HG03139 (cell line): ENCODE measurements at regions not wholly inside any gene's neighbourhood (a gene's known extent, or its start where the extent isn't known, plus 50 kb on each side); places are given as distances from the start of the nearest gene placed in this dataset.

Experiments
- ATAC-seq: cut with Tn5 transposase; IDR thresholded peaks from one replicate; pipeline ENCODE4 v1.9.1; 2021; ENCODE audit not compliant: unreplicated experiment

GRCh38 chr15:38879909-38880471 is 315.4 kb upstream of the RASGRP1 start:
- no peak for ATAC-seq

GRCh38 chr15:38882221-38882620 is 317.6 kb upstream of the RASGRP1 start:
- no peak for ATAC-seq

DNA sequence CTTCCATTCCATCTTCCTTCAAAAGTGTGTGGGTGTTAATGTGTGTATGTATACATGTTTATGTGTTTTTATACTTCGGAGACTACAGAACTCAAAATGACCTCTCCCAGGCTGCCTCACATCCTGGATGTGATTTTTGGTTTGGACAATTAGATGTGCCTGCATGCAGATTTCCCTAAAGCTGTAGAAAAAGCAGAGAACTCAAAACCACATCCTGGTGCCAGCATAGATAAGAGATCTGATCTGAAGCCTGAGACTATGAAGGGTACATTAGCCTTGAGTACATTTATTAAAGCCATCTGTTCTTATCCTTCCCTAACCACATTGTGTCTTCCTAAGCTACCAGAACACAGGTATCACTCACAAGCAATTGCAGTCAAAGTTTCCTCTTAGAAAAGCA is 319.4 kb upstream of the RASGRP1 start:
- no peak for ATAC-seq

- ATAC-seq, result no peak
Observed at GRCh38 chr15:38885001-38885400, 320.4 kb upstream of the RASGRP1 start.

GRCh38 chr15:38885471-38885952 is 320.9 kb upstream of the RASGRP1 start:
- no peak for ATAC-seq

DNA sequence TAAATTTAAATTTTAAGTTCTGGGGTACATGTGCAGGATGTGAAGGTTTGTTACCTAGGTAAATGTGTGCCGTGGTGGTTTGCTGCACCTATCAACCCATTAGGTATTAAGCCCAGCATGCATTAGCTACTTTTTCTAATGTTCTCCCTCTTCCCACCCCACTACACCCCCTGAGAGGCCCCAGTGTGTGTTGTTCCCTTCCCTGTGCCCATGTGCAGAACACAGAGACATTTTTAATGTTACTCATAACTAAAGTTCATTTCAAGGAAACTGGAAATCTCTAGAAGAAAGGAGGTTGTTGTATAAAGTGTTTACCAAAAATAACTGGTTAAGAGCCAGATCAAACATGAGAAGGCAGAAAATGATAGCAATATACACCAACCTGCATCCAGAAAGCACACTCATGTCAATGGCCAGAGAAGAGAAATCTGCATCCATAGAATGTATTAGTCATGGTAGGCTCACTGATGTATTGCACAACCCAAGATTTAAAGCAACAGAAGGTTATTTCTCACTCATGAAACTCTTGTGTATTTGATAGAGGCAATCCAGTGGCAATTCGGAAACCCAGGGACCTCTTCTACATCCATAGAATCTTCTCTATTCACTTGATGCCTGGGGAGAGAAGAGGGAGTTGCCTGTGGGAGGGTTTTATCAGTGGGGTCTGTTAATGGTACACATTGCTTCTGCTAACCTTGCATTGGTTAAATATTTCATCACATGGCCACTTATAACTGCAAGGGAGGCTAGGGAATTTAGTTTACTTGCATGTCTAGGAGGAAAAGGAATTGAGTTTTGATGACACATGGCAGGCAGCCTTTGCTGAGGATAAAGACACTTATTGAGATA is 321.9 kb upstream of the RASGRP1 start:
- ATAC-seq, result no peak

GRCh38 chr15:38888701-38889221 is 324.1 kb upstream of the RASGRP1 start:
- ATAC-seq, result no peak

DNA sequence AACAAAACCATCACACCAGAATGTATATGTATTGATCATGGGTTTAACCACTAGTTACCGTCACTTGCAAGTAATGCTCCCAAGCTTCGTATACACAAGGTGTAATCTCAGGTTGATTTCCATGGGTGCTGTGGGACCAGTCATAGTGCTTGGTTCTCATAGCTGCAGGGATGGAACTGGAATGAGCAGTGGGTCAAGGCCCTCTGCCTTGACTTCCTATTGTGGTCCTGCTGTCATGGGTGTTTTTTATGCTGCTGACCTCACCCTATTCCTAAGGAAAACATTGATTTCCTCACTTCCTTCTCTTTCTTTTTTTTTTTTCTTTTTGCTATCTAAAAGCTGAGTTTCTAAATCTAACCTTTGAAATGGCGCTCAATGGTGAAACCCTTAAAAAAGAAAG is 325.6 kb upstream of the RASGRP1 start:
- ATAC-seq, result no peak

DNA sequence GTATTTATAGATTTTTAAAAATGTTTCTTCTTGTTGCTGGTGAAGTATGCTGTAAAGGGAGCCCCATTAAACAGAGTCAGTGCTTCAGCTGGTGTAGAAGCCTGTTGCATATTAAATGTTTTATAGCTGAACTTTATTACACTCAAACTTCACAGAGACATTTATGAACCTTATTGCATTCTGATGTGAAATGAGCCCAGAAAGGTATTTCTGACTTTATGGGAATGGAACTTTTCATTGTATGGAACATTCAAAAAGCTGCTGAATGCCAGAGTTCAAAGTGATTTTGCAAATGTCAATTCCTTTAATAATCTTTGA is 329.3 kb upstream of the RASGRP1 start:
- no peak for ATAC-seq

GRCh38 chr15:38894243-38894948 is 329.8 kb upstream of the RASGRP1 start:
- no peak for ATAC-seq

- ATAC-seq, result no peak
Observed at GRCh38 chr15:38895326-38896255, 331.0 kb upstream of the RASGRP1 start.

DNA sequence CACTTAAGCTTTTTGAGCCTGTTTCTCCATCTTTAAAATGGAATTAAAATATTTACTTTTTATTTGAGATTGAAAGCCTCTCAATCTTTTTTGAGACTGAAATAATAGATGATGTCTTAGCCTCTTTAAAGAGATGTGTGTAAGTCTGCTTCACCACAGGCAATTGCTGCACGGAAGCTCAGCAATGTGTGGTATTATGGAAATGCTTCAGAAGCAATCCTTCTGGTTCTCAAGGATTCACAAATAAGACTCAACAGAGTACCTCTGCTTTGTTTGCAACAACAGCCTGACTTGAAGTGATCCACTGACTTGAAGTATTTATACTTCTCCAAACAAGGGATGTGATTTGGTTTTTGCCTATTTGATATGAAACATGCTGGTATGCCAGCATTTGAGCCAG is 332.0 kb upstream of the RASGRP1 start:
- ATAC-seq, result no peak

DNA sequence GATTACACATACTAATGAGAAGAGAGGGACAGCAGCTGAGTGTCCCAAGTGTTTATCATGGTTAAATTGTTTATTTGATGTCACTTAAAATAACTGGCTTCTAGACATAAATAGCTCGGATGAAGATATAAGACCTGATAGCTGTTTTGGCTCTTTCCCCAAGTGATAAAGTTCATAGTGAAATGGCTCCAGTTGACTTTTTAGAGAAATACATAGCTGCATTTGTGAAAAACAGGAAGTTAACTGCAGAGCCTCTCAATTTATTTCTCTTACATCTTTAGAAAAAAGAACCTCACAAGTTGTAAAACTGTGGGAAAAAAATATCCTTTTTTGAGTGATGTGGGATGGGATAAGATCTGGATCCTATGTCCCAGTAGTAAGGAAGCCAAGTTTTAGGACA is 332.9 kb upstream of the RASGRP1 start:
- no peak for ATAC-seq

- ATAC-seq, result no peak
Observed at GRCh38 chr15:38898236-38898635, 333.6 kb upstream of the RASGRP1 start.

DNA sequence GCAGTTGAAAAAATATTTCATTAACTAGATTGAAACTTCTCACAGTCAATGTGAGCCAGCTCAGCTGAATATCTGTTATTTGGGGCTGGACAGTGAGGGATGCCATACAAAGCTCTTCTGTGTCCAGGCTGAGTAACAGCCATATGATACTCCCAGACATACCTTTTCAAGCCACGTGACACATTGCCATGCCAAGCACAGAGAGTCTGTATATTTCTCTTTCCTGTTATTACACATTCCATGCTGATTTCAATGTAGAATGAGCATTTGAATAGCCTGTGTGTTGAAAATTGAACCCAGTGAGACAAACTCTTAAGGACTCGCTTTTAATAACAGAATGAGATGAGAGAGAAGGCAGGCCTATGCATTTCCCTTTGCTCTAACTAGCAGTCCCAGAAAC is 334.7 kb upstream of the RASGRP1 start:
- no peak for ATAC-seq

DNA sequence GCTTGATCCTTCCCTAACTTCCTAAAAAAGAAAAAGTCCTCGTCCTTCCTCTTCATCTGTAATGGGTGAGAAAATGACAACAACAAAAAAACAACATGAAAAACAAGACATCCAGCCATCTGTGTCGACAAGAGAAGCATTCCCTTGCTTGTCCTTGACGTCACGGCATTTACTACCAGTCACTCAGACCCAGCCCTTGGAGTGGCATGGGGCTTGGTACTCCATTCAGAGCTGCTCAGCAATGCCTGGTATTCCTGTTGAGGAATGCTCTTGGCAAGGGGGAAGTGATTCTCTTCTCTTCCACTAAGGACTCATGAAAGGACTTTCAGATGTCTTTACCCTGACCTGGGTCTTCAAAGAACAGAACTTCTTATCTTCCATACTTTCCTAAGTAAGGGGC is 339.7 kb upstream of the RASGRP1 start:
- ATAC-seq, result no peak

- ATAC-seq, result no peak
Observed at GRCh38 chr15:38905632-38906031, 341.0 kb upstream of the RASGRP1 start.

DNA sequence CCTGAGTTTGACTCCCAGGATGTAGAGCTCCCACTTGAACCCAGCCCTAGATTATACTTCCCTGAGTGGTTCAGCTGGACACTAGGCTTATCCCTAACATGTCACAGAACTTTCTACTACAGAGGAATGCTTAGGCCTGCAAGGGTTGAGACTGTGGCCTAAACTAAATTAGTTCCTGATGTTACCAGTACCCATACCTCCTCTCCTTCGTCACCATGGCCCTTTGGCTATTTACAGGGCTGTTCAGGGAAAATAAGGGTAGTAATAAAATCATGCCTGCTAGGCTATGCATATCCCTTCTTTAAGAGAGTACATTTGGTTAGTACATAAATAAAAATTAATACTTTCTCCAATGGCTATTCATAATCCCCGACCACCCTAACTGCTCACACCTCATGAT is 356.4 kb upstream of the RASGRP1 start:
- no peak for ATAC-seq

- no peak for ATAC-seq
Observed at GRCh38 chr15:38921471-38921870, 356.9 kb upstream of the RASGRP1 start.

GRCh38 chr15:38928431-38928830 is 363.8 kb upstream of the RASGRP1 start:
- no peak for ATAC-seq
